BJ (cell line): ENCODE measurements at regions not wholly inside any gene's neighbourhood (a gene's known extent, or its start where the extent isn't known, plus 50 kb on each side); places are given as distances from the start of the nearest gene placed in this dataset.

ENCODE experiments used
- CTCF ChIA-PET: fragments of 350-600 bp; formaldehyde crosslinking; extraction: SDS; loops from one replicate; lab custom pipeline; 2021; ENCODE audit warnings: antibody characterized with exemption, inconsistent platforms; lab: Yijun Ruan, JAX
- POLR2A ChIA-PET: fragments of 300-600 bp; sonication (Branson Sonifier 250); formaldehyde crosslinking; extraction: SDS; loops from one replicate; lab custom pipeline; 2021; ENCODE audit warnings: antibody characterized with exemption; lab: Charles Lee
- DNase-seq: peaks from one replicate; pipeline ENCODE4 v3.0.0-alpha.2; 2011; ENCODE audit warnings: low read depth
- H3K27me3 ChIP-seq: 2 replicates; pipeline ENCODE4 v1.6.0; 2011; ENCODE audit warnings: low read length; ENCODE audit not compliant: control insufficient read depth, insufficient read depth
- H3K36me3 ChIP-seq: 2 replicates; pipeline ENCODE4 v1.5.1; 2011; ENCODE audit warnings: low read length; ENCODE audit not compliant: control insufficient read depth, insufficient read depth
- H3K4me3 ChIP-seq: 2 replicates; pipeline ENCODE4 v1.5.1; 2011; ENCODE audit warnings: low read depth, mild to moderate bottlenecking, control low read depth, low read length
- TF ChIP-seq, protein P1 (sequence below): IDR thresholded peaks from 2 replicates; pipeline ENCODE4 v1.5.1; 2011; ENCODE audit warnings: low read depth, mild to moderate bottlenecking, control low read depth, inconsistent platforms, low read length, moderate library complexity; ENCODE audit not compliant: insufficient read depth

DNA sequence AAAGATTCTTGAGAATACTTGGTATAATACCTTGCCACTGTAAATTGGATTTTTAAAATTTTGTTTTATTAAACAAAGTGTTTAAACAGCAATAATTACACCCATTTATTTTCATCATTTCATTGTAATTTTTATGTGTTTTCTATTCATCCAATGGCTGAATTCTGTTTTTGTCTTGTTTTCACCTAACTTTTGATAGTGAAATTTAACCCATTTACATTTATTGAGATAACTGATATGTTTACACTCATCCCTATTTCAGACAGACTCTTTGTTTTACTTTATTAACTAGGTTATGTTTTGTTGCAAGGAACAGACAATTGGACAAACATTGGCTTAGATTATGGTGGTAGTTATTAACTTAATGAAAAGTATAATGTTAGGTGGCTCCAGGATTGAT, 113.1 kb upstream of the REG3A start:
- TF ChIP-seq, protein P1, sequence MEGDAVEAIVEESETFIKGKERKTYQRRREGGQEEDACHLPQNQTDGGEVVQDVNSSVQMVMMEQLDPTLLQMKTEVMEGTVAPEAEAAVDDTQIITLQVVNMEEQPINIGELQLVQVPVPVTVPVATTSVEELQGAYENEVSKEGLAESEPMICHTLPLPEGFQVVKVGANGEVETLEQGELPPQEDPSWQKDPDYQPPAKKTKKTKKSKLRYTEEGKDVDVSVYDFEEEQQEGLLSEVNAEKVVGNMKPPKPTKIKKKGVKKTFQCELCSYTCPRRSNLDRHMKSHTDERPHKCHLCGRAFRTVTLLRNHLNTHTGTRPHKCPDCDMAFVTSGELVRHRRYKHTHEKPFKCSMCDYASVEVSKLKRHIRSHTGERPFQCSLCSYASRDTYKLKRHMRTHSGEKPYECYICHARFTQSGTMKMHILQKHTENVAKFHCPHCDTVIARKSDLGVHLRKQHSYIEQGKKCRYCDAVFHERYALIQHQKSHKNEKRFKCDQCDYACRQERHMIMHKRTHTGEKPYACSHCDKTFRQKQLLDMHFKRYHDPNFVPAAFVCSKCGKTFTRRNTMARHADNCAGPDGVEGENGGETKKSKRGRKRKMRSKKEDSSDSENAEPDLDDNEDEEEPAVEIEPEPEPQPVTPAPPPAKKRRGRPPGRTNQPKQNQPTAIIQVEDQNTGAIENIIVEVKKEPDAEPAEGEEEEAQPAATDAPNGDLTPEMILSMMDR = no peak
- POLR2A ChIA-PET = no interaction called here
- no peak overlapping the region for H3K4me3 ChIP-seq
- no peak for DNase-seq
- CTCF ChIA-PET = no interaction called here
- no peaks in the 10 kb centered on the region for H3K36me3 ChIP-seq
- H3K27me3 ChIP-seq = no peaks in the 10 kb centered on the region

DNA sequence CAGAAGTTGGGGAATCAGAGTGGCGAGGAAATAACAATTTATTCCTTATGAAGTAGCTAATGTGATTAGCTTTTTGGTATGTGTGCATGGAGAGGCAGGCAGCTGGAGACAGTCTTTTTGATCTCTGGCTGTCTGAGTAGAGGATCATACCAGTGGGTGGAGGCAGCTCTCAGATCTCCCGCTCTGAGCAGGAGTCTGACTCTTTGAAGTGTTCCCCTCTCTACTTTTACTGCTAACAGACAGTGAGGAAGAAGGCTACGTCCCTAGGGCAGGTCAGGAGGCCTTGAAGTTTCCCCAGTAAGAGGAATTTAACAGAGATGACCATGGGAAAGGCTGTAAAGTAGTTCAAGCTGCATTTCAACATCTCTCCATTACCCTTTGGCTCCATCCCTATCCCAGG, 111.9 kb upstream of the REG3A start:
- POLR2A ChIA-PET = no interaction called here
- no peak for DNase-seq
- CTCF ChIA-PET = no interaction called here
- Histone ChIP-seq H3K4me3 (no peak overlapping the region), H3K36me3 (no peaks in the 10 kb centered on the region), H3K27me3 (no peaks in the 10 kb centered on the region)
- TF ChIP-seq, protein P1 = no peak

DNA sequence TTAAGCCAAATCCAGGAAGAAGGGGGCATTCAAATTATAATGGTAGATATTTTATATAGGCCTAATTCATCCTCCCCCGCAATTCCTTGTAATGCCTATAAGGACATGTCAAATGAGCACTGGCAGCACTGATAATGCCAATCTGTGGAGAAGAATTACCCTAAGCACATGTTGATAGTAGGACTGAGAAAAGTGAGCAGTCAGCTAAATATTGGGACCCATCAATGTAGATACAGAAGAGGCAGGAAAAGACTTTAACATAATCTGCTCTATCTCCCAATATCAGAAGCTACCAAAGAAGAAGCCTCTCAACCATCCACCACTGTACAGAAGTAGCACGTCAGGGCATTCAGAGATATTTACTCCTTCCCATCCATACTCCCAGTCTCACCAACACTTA, 101.3 kb upstream of the REG3A start:
- TF ChIP-seq, protein P1 = no peak
- H3K27me3 ChIP-seq = no peaks in the 10 kb centered on the region
- H3K36me3 ChIP-seq = no peaks in the 10 kb centered on the region
- H3K4me3 ChIP-seq = no peak overlapping the region
- ChIA-PET CTCF (no interaction called here), POLR2A (no interaction called here)
- no peak for DNase-seq

DNA sequence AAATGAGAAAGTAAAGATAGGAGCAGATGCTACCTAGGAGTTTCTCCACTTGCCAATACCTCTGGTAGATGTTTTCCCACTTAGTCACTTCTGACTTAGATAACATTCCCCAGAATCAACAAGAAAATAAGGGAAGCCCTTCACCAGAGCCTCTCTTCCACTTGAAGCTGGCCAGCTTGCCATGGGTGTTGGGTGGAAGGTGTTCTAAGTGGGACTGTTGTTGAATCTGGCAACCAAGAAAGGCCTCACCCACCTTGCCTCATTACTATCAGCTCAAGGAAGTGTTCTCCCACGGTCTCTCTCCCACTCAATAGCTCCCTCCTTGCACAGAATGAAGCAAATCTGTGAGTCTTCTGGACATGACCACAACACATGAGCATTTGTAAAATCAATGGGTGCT, 100.4 kb upstream of the REG3A start:
- Histone ChIP-seq H3K27me3 (no peaks in the 10 kb centered on the region), H3K36me3 (no peaks in the 10 kb centered on the region), H3K4me3 (no peak overlapping the region)
- no peak for DNase-seq
- TF ChIP-seq, protein P1 = no peak
- POLR2A ChIA-PET = no interaction called here
- CTCF ChIA-PET = no interaction called here

DNA sequence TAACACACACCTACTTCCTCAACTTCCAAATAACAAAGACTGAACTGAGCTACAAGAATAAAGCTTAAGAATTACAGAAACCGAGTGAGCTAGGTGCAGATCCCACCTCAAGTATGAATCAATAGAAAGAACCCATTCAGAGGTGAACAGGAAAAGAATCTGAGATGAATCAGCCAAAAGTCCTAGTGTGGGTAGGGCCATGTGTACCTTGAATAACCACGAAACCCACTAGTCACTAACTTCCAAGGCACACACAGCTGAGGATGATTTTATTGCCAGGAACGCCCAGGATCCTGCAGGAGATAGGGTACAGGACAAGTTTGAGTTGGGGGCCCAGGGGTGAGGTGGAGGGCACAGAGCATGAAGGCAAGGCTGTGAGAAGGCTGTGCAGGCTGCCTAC, 99.7 kb upstream of the REG3A start:
- ChIA-PET CTCF (no interaction called here), POLR2A (no interaction called here)
- Histone ChIP-seq H3K4me3 (no peak overlapping the region), H3K27me3 (no peaks in the 10 kb centered on the region), H3K36me3 (no peaks in the 10 kb centered on the region)
- DNase-seq = no peak
- TF ChIP-seq, protein P1 = no peak
